IMR-90 (cell line): ENCODE measurements at regions not wholly inside any gene's neighbourhood (a gene's known extent, or its start where the extent isn't known, plus 50 kb on each side); places are given as distances from the start of the nearest gene placed in this dataset.
"Not testable (repeated sequence)": the region's sequence is repeated elsewhere in the genome, so short reads cannot be mapped to it uniquely, and the experiment has no call there.

ENCODE experiments used
- ATAC-seq: fragments of 200-7000 bp; cut with Tn5 transposase; 2 replicates; pipeline ENCODE4 v1.9.1; 2020; ENCODE audit warnings: low read depth, mild to moderate bottlenecking, moderate library complexity
- BruUV-seq: library from RNA; stranded (reverse); fragments of 400-500 nt; replicated peaks from 2 replicates; lab custom pipeline; 2021; lab: Mats Ljungman, UMichigan
- CTCF ChIA-PET: fragments of 300-600 bp; formaldehyde crosslinking; extraction: SDS; loops from one replicate; lab custom pipeline; 2021; ENCODE audit warnings: antibody characterized with exemption; lab: Yijun Ruan, JAX
- POLR2A ChIA-PET: fragments of 300-600 bp; sonication (Branson Sonifier 250); formaldehyde crosslinking; loops from one replicate; lab custom pipeline; 2022; ENCODE audit warnings: antibody characterized with exemption; ENCODE audit not compliant: unreplicated experiment; lab: Charles Lee
- DNase-seq: peaks from one replicate; pipeline ENCODE4 v3.0.0; 2013
- H2AFZ ChIP-seq: replicated peaks from 2 replicates; pipeline ENCODE3; 2013; ENCODE audit warnings: low read length, mild to moderate bottlenecking; ENCODE audit not compliant: poor library complexity
- H2AK5ac ChIP-seq: 2 replicates; pipeline ENCODE4 v1.6.1; 2013; ENCODE audit warnings: low read depth, low read length, inconsistent platforms
- H2AK9ac ChIP-seq: replicated peaks from 2 replicates; pipeline ENCODE3; 2013; ENCODE audit warnings: mild to moderate bottlenecking, low read depth, low read length, moderate library complexity; ENCODE audit not compliant: poor library complexity
- H2BK120ac ChIP-seq: 2 replicates; pipeline ENCODE4 v1.6.1; 2013; ENCODE audit warnings: low read depth, low read length, inconsistent platforms
- H2BK15ac ChIP-seq: 3 replicates; pipeline ENCODE4 v1.6.1; 2013; ENCODE audit warnings: low read depth, low read length, inconsistent platforms
- H2BK20ac ChIP-seq: 2 replicates; pipeline ENCODE4 v1.6.1; 2013; ENCODE audit warnings: low read depth, mild to moderate bottlenecking, inconsistent platforms, low read length, moderate library complexity
- H2BK5ac ChIP-seq: 2 replicates; pipeline ENCODE4 v1.6.1; 2013; ENCODE audit warnings: mild to moderate bottlenecking, low read depth, low read length, inconsistent platforms; ENCODE audit not compliant: poor library complexity, severe bottlenecking
- H3K14ac ChIP-seq: replicated peaks from 2 replicates; pipeline ENCODE4 v1.6.1; 2013; ENCODE audit warnings: low read depth, low read length, inconsistent platforms
- H3K18ac ChIP-seq: 2 replicates; pipeline ENCODE4 v1.6.1; 2013; ENCODE audit warnings: low read depth, low read length, control low read depth
- H3K23ac ChIP-seq: 2 replicates; pipeline ENCODE4 v1.6.1; 2013; ENCODE audit warnings: low read depth, low read length, inconsistent platforms
- H3K27ac ChIP-seq: 2 replicates; pipeline ENCODE4 v1.5.1; 2013; ENCODE audit warnings: mild to moderate bottlenecking, control low read depth, low read length; ENCODE audit not compliant: insufficient read depth
- H3K27me3 ChIP-seq: 2 replicates; pipeline ENCODE4 v1.6.1; 2013; ENCODE audit warnings: low read length; ENCODE audit not compliant: control insufficient read depth, insufficient read depth
- H3K36me3 ChIP-seq: 2 replicates; pipeline ENCODE4 v1.6.1; 2013; ENCODE audit warnings: low read length, mixed read lengths; ENCODE audit not compliant: control insufficient read depth, insufficient read depth
- H3K4ac ChIP-seq: 2 replicates; pipeline ENCODE4 v1.6.1; 2013; ENCODE audit warnings: low read depth, low read length, inconsistent platforms
- H3K4me1 ChIP-seq: 2 replicates; pipeline ENCODE4 v1.6.1; 2013; ENCODE audit warnings: low read length, mixed read lengths; ENCODE audit not compliant: control insufficient read depth, insufficient read depth
- H3K4me2 ChIP-seq: 2 replicates; pipeline ENCODE4 v1.6.1; 2013; ENCODE audit warnings: low read depth, mild to moderate bottlenecking, control low read depth, low read length, moderate library complexity
- H3K4me3 ChIP-seq: 2 replicates; pipeline ENCODE4 v1.5.1; 2013; ENCODE audit warnings: low read depth, mild to moderate bottlenecking, control low read depth, low read length, moderate library complexity; ENCODE audit not compliant: insufficient read depth
- H3K56ac ChIP-seq: 2 replicates; pipeline ENCODE4 v1.6.1; 2013; ENCODE audit warnings: low read length, inconsistent platforms; ENCODE audit not compliant: insufficient read depth; ENCODE audit errors: extremely low read depth
- H3K79me1 ChIP-seq, 2 experiments: 2 replicates each; pipeline ENCODE4 v1.6.1; 2013; ENCODE audit warnings: low read length in 2 of 2, inconsistent platforms in 1 of 2, low read depth in 1 of 2
- H3K9ac ChIP-seq: 2 replicates; pipeline ENCODE4 v1.6.1; 2013; ENCODE audit warnings: low read depth, low read length, control low read depth
- H3K9me1 ChIP-seq: 2 replicates; pipeline ENCODE4 v1.6.1; 2013; ENCODE audit warnings: low read length, inconsistent platforms; ENCODE audit not compliant: insufficient read depth
- H3K9me3 ChIP-seq: 2 replicates; pipeline ENCODE4 v1.6.1; 2013; ENCODE audit warnings: low read length; ENCODE audit not compliant: control insufficient read depth, insufficient read depth
- H4K20me1 ChIP-seq: 2 replicates; pipeline ENCODE4 v1.6.1; 2013; ENCODE audit warnings: low read length, inconsistent platforms; ENCODE audit not compliant: insufficient read depth
- H4K5ac ChIP-seq: 2 replicates; pipeline ENCODE4 v1.6.1; 2013; ENCODE audit warnings: mild to moderate bottlenecking, low read depth, low read length, control low read depth
- H4K8ac ChIP-seq, 2 experiments: 2 replicates each; pipeline ENCODE4 v1.6.1; 2013; ENCODE audit warnings: low read depth in 2 of 2, low read length in 2 of 2, control low read depth in 1 of 2, inconsistent platforms in 1 of 2
- H4K91ac ChIP-seq: 2 replicates; pipeline ENCODE4 v1.6.1; 2013; ENCODE audit warnings: low read depth, low read length, inconsistent platforms; ENCODE audit not compliant: insufficient read depth
- WGBS, 2 experiments: methylation state at CpG; one replicate each; pipeline versions ENCODE4 v1.1.5 to v1.1.7; 2013; ENCODE audit warnings: missing lambda C conversion rate in 2 of 2; ENCODE audit not compliant: insufficient read length in 1 of 2; ENCODE audit errors: extremely low coverage in 2 of 2; 5-methylcytosine and 5-hydroxymethylcytosine counted together
- dilution Hi-C: fragments of 300-500 bp; cut with HindIII; formaldehyde crosslinking; loops from one replicate; pipeline ENCODE4 v1.14.3; 2018; ENCODE audit warnings: low sequenced_read_pairs; ENCODE audit not compliant: unreplicated experiment
- in situ Hi-C: fragments of 300-500 bp; cut with MboI; formaldehyde crosslinking; loops from 3 replicates; pipeline ENCODE4 v1.14.3; 2019; ENCODE audit warnings: low sequenced_read_pairs, inconsistent platforms, mixed read lengths
- intact Hi-C: fragments of 100-400 bp; cut with micrococcal nuclease; formaldehyde crosslinking; loops from 2 replicates; pipeline ENCODE4 v1.10.0; 2022

- H2AK9ac ChIP-seq, H3K9me1 ChIP-seq, H2BK120ac ChIP-seq, H3K79me1 ChIP-seq, H3K27ac ChIP-seq, H3K9ac ChIP-seq, H3K4me1 ChIP-seq, H3K56ac ChIP-seq, CTCF ChIA-PET, H2AFZ ChIP-seq, H3K9me3 ChIP-seq, H4K8ac ChIP-seq, ATAC-seq, H2BK5ac ChIP-seq, H4K20me1 ChIP-seq, POLR2A ChIA-PET, H3K27me3 ChIP-seq, H3K4me3 ChIP-seq, H3K14ac ChIP-seq, H3K18ac ChIP-seq, H3K4ac ChIP-seq, H4K5ac ChIP-seq, H2AK5ac ChIP-seq, H3K4me2 ChIP-seq, DNase-seq, H4K91ac ChIP-seq, in situ Hi-C loops, H2BK20ac ChIP-seq, dilution Hi-C loops, H3K36me3 ChIP-seq, H2BK15ac ChIP-seq, intact Hi-C loops, H3K23ac ChIP-seq: not testable (repeated sequence)
- BruUV-seq: TSS peak; percentile 80
- no CpG with 5 or more reads among the region's 11 CpGs for WGBS, 2 experiments
Measured at GRCh38 chr7:75235827-75236167, 143.4 kb downstream of the GTF2IRD2B start.

DNA sequence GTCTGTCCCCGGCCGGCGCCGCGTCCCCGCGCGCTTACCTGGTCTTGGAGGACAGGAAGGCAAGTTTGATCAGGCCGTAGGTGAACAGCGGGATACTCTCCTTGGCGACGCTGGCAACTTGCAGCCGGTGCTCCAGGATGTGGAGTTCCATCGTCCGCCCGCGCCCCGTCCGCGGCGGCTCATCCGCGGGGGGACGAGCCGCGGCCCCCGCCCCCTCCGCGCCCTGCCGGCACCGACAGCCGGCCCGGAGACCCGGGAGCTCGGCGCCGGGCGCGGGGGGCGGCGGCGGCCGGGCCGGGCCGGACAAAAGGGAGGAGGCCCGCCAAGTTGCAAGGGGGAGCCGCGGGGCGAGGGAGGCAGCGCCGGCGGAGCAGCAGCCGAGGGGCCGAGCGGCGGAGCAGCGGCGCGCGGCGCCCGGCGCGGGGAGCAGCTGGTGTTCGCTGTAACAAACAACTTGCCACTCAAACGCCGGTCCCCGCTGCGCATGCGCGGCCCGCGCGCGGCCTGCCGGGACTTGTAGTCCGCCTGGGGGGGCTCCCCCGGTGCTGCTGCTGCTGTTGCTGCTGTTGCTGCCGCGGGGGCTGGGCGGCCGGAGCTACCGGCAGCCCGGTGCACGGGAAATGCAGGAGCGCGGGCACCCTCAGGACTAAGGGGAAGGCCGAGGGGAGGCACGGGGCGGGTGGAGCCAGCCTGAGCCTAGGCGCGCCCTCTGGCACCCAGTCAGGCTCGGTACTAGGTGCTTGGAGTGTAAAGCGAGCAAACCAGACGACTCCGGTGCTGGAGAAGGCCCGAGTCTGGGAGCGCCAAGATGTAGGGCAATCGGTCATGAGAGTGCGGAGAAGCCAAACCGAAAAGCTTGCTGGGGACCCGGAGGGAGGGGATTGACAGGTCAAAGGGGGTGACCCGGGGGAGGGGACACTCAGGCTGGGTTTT is 145.1 kb downstream of the GTF2IRD2B start:
- H3K27ac ChIP-seq, H2BK120ac ChIP-seq, H3K9me1 ChIP-seq, H3K4ac ChIP-seq, H2AFZ ChIP-seq, H4K91ac ChIP-seq, H2BK15ac ChIP-seq, H3K14ac ChIP-seq, H4K20me1 ChIP-seq, H3K56ac ChIP-seq, in situ Hi-C loops, BruUV-seq, H3K79me1 ChIP-seq, H3K9ac ChIP-seq, H3K9me3 ChIP-seq, H3K4me3 ChIP-seq, H3K4me2 ChIP-seq, H3K36me3 ChIP-seq, H2BK20ac ChIP-seq, H3K27me3 ChIP-seq, dilution Hi-C loops, POLR2A ChIA-PET, H2BK5ac ChIP-seq, intact Hi-C loops, H3K4me1 ChIP-seq, H2AK9ac ChIP-seq, H4K8ac ChIP-seq, CTCF ChIA-PET, H4K5ac ChIP-seq, H3K18ac ChIP-seq, DNase-seq, H2AK5ac ChIP-seq, H3K23ac ChIP-seq: not testable (repeated sequence)
- WGBS, 2 experiments: no CpG with 5 or more reads among the region's 103 CpGs
- ATAC-seq: peak; percentile 82
